DMS153 treated with DMSO at 0.1 percent for 48 hours (cell line): ENCODE measurements at regions not wholly inside any gene's neighbourhood (a gene's known extent, or its start where the extent isn't known, plus 50 kb on each side); places are given as distances from the start of the nearest gene placed in this dataset.

Source experiments
- DNase-seq: peaks from one replicate; lab custom pipeline; 2025; ENCODE audit not compliant: unreplicated experiment; lab: John Stamatoyannopoulos, UW

GRCh38 chr12:113528606-113529293 is 57.1 kb upstream of the LHX5 start:
- no peak for DNase-seq

- no peak for DNase-seq
Measured at GRCh38 chr12:113525066-113525465, 53.4 kb upstream of the LHX5 start.

DNA sequence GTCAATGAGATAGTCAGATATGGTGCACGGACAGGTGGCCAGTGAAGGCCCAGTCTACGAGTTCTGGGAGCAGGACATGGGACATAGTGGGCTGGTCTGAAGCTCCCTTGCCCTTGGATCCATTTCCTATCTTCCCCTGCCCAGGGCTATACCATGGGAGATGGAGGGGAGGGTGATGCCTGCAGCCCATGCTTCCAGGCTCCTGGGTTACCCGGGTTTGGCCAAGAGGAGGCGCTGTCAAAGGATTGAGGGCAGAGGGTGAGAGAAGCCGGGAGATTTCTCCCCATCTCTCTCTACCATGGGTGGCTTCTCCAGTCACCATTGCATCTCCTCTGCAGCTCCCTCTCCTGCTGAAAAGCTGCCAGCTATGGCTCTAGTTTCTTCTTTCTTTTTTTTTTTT is 52.8 kb upstream of the LHX5 start:
- DNase-seq, result no peak

DNA sequence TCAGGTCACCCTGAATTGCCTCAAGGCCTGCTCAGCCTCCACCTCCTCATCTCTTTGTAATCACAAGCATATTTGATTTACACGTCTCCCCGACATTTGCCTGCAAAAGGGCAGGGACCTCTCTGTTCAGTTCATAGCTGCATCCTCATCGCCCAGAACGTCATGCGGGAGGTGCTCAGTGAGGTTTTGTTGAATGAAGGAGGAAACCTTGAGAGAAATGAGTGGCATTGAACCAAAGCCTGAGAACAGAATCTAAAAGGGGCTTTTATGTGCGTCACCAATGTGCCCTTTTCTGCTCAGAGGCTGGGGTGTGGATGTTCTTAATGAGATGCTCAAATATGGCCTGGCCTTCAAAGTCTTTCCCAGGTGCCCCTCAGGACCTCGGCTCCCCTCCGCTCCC is 50.0 kb upstream of the LHX5 start:
- no peak for DNase-seq
